ENCODE measurements at regions not wholly inside any gene's neighbourhood (a gene's known extent, or its start where the extent isn't known, plus 50 kb on each side); places are given as distances from the start of the nearest gene placed in this dataset.
"Not testable (repeated sequence)": the region's sequence is repeated elsewhere in the genome, so short reads cannot be mapped to it uniquely, and the experiment has no call there.

DNA sequence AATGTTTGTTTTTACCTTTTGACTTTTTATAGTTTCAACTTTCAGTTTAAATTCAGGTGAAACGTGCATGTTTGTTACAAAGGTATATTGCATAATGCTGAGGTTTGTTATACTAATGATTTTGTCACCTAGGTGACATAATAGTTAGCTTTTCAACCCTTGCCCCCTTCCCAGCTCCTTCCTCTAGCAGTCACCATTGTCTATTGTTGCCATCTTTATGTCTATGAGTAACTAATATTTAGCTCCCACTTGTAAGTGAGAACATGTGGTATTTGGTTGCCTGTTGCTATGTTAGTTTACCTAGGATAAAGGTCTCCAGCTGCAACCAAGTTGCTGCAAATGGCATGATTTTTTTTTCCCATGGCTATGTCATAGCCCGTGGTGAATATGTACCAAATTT lies 322.3 kb upstream of the SETBP1 start:
- DNase-seq = peak; percentile 19

DNA sequence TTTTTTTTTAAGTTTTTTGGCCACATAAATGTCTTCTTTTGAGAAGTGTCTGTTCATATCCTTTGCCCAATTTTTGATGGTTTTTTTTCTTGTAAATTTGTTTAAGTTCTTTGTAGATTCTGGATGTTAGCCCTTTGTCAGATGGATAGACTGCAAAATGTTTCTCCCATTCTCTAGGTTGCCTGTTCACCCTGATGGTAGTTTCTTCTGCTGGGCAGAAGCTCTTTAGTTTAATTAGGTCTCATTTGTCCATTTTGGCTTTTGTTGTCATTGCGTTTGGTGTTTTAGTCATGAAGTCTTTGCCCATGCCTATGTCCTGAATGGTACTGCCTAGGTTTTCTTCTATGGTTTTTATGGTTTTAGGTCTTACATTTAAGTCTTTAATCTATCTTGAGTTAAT lies 320.9 kb upstream of the SETBP1 start:
- DNase-seq = not testable (repeated sequence)

DNA sequence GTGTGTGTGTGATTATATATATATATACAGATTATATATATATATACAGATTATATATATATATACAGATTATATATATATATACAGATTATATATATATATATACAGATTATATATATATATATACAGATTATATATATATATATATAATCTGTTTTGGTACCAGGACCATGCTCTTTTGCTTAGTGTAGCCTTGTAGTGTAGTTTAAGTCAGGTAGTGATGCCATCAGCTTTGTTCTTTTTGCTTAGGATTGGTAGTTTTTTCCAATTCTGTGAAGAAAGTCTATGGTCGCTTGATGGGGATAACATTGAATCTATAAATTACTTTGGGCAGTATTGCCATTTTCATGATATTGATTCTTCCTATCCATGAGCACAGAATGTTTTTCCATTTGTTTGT lies 318.5 kb upstream of the SETBP1 start:
- not testable (repeated sequence) for DNase-seq

DNA sequence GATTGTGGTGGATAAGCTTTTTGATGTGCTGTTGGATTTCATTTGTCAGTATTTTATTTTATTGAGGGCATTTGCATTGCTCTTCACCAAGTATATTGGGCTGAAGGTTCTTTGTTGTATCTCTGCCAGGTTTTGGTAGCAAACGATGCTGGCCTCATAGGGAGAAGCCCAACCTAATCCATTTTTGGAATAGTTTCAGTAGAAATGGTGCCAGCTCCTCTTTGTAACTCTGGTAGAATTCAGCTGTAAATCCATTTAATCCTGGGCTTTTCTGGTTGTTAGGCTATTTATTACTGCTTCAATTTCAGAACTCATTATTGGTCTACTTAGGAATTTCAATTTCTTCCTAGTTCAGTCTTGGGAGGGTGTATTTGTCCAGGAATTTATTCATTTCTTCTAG lies 309.8 kb upstream of the SETBP1 start:
- DNase-seq = no peak

DNA sequence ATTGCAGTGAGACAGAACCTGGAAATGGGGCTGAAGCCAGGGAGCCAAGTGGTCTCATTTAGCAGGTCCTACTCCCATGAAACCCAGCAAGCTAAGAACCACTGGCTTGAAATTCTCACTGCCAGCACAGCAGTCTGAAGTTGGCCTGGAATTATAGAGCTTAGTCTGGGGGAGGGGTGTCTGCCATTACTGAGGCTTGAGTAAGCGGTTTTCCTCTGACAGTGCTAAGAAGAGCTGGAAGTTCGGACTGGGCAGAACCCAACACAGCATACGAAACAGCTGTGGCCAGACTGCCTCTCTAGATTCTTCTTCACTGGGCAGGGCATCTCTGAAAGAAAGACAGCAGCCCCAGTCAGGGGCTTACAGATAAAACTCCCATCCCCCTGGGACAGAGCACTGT lies 305.7 kb upstream of the SETBP1 start:
- DNase-seq = no peak

DNA sequence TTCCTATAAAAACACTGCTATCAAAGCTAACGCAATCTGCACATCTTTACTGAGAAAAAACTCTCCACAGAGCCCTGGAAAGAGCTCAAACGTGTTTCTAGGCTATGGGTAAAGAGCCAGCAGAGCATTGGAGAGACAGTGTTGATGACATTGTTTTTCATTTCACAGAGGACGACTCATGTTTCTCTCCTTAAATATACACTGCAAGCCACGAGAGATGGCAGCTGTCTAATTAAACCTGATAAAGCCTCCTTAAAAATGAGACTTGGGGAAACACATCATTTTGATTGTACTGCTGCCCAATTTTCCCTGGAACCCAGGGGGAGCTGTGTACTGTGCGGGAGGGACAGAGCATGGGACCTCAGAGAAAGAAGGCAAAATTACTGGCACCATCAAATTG lies 294.3 kb upstream of the SETBP1 start:
- DNase-seq = no peak

DNA sequence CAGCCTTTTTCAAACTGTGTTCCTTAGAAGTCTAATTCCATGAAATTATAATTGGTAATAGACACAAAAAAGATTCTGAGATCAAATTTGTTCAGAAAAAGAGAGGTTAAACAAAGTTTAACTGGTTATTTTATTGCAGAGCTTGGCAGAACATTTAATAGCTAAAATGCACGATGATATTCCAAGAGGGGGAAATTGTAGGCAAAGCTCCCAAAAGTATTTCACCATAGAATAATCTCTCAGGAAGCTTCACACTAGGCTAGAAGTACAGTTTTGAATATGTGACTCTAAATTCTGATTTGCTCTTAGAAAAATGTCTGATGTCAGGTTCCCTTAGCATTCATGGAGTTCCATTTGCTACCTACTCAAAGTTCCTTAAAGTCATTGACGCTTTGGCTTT lies 292.4 kb upstream of the SETBP1 start:
- DNase-seq = no peak

DNA sequence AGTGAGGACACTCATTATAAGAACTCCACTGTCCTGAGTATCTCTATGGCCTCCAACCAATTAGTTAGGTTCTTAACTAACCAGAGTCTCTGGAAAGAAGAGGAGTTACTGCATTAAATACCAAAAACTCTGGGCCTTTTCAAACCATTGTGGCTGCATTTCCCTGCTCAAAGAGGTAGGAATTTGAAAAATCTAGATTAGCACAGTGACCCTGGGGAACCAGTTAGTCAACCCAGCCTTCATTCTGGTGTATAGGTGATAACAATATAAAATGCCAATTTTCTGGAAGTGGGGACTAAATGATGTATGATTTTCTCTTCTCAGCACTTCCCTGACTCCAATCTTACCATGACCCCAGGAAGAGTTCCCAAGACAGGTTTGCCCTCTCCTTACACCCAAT lies 287.8 kb upstream of the SETBP1 start:
- no peak for DNase-seq

DNA sequence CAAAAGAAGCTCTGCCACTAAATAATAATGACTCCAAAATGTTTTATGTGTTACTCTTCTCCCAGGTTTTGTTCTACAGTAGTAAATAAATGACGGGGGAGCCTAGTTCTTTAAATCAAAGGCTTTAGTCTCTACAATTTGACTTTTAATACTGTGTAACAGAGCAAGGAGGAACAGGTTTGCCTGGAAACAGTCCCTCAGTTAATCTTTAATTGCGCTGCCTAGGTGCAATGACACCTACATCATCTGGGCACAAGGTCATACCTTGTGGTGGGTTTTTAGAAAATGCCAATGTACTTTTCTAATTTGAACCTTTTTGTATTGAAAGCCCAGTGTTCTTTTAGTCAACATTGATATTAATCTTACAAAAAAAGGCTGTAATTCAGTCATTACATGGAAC lies 287.3 kb upstream of the SETBP1 start:
- DNase-seq = no peak

DNA sequence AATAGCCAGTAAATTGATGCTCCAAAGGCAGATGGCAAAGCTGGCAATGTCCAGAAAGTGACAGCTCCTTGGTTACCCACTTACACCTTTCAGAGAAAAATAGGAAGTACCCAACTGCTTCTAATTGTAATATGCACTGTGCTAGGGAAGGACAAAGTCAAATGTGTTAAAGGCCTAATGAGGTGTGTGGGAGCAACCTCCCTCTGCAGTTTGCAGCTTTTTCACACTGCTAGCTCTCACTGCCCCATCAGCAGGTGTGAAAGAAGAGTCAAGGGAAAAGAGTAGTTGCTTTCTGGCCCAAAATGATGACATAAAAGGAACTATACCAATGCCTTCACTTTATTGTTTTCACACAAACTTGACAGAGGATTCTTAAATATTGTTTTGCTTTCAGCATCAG lies 284.1 kb upstream of the SETBP1 start:
- DNase-seq = no peak

DNA sequence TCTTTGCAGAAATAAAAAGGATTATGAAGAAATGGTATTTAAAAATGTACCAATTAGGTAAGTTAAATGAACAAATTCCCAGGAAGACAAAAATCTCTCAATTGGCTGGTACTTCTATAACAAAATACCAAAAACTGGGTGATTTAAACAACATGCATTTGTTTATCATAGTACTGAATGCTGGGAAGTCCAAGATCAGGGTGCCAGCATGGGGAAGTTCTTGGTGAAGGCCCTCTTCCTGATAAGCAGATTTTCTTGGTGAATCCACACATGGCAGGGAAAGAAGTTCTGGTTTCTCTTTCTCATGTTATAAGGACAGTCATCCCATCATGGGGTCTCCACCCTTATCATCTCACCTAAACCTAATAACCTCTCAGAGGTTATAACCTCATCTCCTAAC lies 271.6 kb upstream of the SETBP1 start:
- no peak for DNase-seq

DNA sequence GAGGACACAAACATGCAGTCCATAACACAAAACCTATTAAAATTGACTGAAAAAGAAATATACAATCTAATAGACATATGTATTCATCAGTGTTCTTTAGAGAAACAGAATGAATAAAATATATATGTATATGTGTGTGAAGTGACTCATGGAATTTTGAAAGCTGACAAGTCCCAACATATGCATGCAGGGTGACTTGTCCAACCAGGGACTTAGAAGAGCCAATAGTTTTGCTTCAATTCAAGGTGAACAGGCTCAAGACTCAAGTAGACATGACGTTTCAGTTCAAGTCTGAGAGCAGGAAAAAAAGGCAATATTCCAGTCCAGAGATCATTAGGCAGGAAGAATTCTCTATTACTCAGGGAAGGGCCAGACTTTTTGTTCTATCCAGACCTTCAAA lies 271.2 kb upstream of the SETBP1 start:
- DNase-seq = no peak

DNA sequence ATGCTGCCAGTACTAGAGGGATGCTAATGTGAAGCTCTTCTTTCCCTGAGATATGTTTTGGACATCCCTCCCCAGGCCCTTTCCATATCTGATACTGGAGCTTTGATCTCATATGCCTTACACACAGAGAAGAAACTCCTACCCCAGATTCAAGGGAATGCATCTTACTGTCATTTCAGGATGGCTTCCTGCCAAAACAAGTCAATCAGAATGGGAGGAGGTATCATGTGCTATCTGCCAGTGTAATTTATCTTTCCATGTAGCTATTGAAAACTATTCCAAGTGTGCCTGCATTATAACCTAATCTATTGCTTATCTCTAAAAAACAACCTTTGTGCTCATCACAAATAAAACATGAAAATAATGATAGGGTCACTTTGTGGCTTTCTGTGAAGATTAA lies 269.9 kb upstream of the SETBP1 start:
- no peak for DNase-seq

DNA sequence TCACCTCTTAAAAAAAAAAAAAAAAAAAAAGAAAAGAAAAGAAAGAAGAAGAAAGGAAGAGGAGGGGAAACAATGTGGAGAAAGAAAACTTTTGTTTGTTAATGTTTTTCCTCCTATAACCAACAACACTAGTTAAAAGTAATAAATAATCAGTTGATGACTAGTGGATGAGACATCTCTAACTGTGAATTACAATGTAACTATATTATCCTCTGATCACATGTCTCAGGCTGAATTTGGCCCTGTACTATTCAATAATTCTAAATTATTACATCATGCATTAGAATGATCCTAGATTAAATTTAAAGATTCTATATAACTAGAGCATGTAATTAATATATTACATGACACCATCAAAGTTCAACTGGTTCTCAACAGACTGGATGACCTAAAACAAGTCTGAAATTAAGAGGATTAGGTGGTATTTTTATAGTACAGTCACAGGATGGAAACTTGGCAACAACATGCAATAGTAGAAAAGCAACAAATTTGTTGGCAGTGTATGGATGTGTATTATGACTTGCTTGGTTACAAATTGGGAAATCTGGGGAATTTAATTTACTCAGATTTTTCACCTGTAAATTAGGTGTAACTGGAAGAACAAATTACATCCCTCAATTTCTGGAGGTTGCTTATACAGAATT lies 269.3 kb upstream of the SETBP1 start:
- DNase-seq = no peak

DNA sequence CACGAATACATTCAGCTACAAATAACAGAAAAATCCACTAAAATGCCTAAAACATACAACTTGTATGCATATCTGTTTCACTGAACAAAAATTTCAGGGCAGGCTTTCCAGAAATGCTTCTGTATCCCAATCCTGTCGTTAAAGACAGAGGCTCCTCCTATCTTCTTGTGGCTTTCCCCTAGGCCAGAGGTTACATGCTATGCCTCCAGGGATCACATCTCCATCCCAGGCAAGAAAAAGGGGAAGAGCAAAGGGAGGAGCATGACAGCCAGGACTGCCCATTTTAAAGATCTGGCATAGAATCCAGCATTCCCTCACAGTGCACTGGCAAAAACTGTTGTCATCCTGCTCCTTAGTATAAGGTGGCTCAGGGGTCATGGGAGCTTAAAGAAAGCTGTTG lies 268.7 kb upstream of the SETBP1 start:
- DNase-seq = no peak

DNA sequence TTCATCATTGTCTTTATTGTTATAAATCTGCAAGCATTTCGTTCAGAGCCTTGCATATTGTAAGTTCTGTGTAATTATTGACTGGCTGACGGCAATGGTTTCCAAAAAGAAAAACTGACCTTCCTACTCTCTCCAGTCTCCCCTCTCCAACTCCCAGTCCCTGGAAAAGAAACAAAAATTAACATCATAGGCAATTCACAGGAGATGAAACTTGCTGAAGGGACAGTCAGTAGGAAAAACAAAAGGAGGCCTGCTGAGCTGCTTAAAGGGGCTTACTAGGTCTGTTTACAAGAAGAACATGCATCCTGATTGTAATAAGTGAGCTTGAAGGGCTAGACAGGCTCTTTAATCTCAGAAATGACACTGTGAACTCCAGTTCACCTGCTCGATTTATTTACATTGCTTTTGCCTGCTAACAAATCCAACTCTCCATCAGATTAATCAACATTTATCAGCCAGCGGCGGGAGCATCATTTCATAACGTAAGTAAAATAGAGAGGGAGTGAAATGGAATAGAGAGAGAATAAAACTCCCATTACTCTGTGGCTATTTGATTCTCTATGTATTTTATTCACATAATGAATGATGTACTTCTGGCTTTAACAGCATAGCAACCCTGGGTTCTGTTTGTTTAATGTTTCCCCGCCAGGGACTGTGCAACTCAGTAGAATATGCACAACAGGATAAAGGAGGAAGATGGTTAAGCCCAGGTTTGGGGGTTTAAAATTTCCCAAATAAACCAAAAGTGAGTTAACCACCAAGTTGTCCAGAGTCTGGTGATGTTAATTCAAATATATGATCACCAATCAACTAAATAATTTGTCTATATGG lies 256.7 kb upstream of the SETBP1 start:
- DNase-seq = peak; percentile 21

DNA sequence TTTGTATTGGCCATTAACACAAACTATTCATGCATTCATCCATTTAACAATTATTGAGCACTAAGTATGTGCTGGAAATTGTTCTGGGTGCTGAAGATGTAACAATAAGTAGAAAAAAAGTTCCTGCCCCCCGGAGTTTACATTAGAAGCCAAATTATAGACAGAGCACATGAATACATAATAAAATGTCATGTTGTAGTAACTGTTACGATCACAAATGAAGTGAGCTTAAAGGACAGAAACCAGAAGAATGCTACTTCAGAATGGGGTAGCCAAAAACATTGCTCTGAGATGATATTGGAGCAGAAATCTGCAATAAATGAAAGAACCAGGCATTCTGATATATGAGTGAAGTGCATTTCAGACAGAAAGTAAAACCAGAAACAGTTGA lies 256.0 kb upstream of the SETBP1 start:
- no peak for DNase-seq

DNA sequence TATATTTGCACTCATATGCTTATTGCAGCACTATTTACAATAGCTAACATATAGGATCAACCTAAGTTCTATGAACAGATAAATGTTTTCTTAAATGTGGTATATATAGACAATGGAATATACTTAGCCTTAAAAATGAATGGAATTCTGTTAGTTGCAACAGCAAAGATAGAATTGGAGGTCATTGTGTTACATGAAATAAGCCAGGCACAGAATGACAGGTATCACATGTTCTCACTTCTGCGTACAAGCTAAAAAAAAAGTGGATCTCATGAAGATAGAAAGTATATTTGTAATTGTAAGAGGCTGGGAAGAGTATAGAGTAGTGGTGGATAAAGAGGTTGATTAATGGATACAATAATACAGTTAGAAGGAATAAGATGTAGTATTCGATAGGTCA lies 255.5 kb upstream of the SETBP1 start:
- DNase-seq = no peak

DNA sequence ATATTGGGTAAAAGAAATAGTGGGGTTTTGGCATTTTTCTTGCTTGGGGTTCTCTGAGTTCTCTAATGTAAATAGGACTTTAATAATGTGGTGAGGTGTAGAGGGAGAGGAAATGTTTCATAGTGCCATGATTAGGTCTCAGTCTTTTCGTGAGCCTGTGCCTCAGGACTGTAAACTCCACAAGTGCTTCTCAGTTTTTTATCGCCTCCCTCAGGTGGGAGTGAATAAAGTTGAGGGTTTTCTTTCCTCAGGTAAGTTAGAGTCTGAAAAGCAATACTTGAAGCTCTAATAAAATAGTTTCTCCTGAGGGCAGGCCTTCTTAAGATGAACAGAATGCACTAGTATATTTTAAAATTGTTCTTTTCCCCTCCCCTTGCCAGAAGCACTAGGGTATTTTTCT lies 243.1 kb upstream of the SETBP1 start:
- DNase-seq = no peak

DNA sequence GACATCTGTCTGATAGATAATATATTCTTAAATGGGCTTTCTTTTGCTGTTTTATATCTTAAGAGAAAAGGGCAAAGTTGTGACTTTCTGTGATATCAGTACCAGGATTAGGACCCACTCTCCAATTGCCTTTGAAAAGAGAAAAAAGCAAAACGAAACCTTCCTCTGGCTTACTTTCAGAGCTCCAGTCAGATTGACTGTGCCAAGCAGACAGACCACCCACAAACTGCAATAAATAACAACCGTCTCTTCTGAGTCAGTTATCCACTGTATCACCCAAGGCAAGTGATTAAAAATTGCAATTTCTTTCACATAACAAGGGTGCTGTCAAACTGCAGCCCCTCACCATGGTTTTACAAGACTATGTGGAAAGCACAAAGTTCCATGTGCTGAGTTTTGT lies 230.5 kb upstream of the SETBP1 start:
- DNase-seq = no peak

DNA sequence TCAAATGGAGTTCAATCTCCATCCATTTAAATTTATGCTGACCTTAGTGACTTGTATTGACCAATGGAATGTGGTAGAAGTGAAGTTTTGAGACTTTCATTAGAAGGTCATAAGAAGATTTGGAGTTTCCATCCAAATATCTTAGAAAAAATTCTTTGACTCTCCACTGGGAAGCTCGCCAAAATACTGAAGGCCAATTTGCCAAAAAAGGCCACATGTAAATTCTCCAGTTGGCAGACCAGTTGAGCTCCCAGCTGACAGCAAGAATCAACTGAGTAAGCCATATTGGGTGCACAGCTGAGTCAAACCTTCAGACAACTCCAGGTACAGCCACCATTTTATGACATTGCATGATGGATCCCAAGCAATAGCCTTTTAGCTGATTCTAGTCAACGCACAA lies 228.3 kb upstream of the SETBP1 start:
- no peak for DNase-seq

DNA sequence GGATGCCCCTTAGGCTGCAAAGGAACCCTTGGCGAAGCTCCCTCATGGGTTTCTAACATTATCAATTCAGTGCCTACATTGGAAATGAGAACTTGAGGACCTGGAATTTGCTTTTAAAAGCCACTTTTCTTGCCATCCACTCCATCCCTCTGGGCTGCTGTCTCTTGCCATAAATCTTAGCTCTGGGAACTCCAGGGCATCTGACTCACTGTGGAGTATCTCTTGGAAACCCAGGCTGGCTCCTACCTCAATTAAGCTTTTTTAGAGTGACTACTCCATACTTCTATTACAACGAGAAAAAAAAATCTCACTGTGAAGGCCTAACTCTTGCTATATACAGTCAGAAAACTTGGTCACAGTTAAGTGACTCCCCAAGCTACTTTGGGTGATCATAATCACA lies 227.2 kb upstream of the SETBP1 start:
- DNase-seq = no peak

DNA sequence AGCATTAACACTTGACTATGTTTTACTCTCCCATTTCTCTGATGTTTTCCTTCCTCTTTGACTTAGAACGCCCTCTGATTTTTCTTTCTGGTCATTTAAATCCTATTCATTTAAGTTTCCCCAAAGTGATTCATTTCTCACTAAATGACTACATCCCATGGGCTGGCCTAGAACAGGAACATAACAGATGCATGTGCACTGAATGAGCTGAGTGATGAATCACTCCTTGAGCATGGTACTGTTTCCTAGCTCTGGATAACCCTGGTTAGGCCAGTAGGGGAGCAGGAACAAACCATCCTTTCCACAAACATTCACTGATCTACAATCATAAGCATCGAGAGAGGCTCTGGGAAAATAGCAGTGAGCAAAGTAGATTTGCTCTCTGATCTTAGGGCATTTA lies 221.9 kb upstream of the SETBP1 start:
- no peak for DNase-seq

DNA sequence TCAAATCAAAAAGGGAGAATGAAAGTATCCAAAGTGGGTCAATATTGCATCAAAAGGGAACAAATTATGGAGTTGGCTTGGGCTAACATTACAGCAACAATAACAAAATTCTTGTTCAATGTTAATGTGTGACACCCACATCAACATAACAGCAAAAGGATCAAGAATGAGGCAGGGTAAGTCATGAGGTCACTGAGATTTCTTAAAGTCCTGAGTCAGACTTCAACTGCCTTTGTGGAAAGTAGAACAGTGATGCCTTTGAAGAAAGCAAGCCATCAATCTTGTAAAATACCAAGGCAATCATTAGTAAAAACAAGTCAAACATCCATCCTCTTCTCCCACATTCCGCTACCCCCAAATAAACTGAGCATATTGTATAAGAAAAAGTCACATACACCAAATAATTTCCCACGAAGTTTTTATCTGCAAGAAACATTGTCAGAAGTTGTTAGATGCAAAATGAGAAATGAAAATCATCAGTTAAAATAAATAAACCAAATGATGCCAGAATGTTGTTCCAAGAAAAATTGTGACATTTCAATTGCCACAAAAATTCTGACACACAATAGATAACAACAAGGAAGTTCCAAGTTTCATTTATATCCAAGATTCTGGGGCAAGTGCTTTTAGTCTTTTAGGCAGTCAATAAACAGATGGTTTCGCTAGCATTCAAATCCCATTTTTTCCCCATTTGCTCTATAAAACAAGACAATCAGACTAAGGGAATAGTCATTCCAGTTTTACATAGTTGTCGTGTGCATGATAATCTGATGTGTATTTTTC lies 216.1 kb upstream of the SETBP1 start:
- DNase-seq = no peak
